Parathyroid adenoma (tissue), 2 donors: ENCODE measurements at regions not wholly inside any gene's neighbourhood (a gene's known extent, or its start where the extent isn't known, plus 50 kb on each side); places are given as distances from the start of the nearest gene placed in this dataset.

Experiments
- H2AFZ ChIP-seq: fragments of 300-600 bp; sonication (generic); one replicate; pipeline ENCODE4 v1.7.0; 2017; ENCODE audit warnings: antibody characterized with exemption, mild to moderate bottlenecking
- H3K27ac ChIP-seq: fragments of 300-600 bp; sonication (generic); one replicate; pipeline ENCODE4 v1.7.0; 2017
- H3K27me3 ChIP-seq: fragments of 300-600 bp; sonication (generic); one replicate; pipeline ENCODE4 v1.7.0; 2017; ENCODE audit warnings: low read length; ENCODE audit not compliant: control insufficient read depth, insufficient read depth
- H3K36me3 ChIP-seq: fragments of 300-600 bp; sonication (generic); one replicate; pipeline ENCODE4 v1.7.0; 2017; ENCODE audit warnings: low read length; ENCODE audit not compliant: control insufficient read depth, insufficient read depth
- H3K4me1 ChIP-seq: fragments of 300-600 bp; sonication (generic); one replicate; pipeline ENCODE4 v1.7.0; 2017; ENCODE audit warnings: control low read depth
- H3K4me2 ChIP-seq: fragments of 300-600 bp; sonication (generic); one replicate; pipeline ENCODE4 v1.7.0; 2017; ENCODE audit warnings: low read length
- H3K4me3 ChIP-seq: fragments of 300-600 bp; sonication (generic); one replicate; pipeline ENCODE4 v1.7.0; 2017; ENCODE audit warnings: low read depth, low read length
- H3K79me2 ChIP-seq: fragments of 300-600 bp; sonication (generic); one replicate; pipeline ENCODE4 v1.7.0; 2017; ENCODE audit warnings: control low read depth
- H3K9ac ChIP-seq: fragments of 300-600 bp; sonication (generic); one replicate; pipeline ENCODE4 v1.7.0; 2017; ENCODE audit warnings: mild to moderate bottlenecking
- H3K9me3 ChIP-seq: fragments of 300-600 bp; sonication (generic); one replicate; pipeline ENCODE4 v1.7.0; 2017; ENCODE audit warnings: low read length; ENCODE audit not compliant: control insufficient read depth
- CTCF ChIP-seq: fragments of 300-600 bp; sonication (generic); IDR thresholded peaks from one replicate; pipeline ENCODE4 v1.7.0; 2017; ENCODE audit warnings: antibody characterized with exemption, mild to moderate bottlenecking
- donor health status: primary hyperparathyroidism.

- Histone ChIP-seq H3K9ac (no peak overlapping the region), H3K27me3 (no peaks in the 10 kb centered on the region), H3K4me1 (no peaks in the 10 kb centered on the region), H2AFZ (no peak overlapping the region), H3K4me3 (no peak overlapping the region), H3K79me2 (no peaks in the 10 kb centered on the region), H3K9me3 (no peaks in the 10 kb centered on the region), H3K4me2 (no peak overlapping the region), H3K36me3 (no peaks in the 10 kb centered on the region), H3K27ac (no peak overlapping the region)
- TF ChIP-seq CTCF = no peak
Measured at GRCh38 chr6:95318137-95318536, 259.2 kb upstream of the MANEA start.

DNA sequence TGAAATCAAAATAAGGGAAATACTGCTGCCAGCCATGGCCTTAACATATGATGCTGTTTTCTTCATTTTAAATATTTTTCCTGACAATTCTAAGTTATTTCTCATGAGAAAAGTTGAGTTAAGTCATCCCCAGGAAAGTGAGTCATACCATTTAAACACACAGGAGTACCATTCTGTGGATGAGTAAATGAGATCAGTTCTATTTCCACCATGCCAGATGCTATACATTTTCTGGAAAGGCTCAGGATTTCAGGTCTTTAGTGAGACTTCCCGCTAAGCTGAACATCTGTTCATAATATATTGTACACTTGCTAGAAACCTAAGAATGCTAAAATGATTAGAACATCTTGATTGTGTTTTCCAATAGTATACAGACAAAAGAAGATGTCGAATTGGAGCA, 256.2 kb upstream of the MANEA start:
- no peaks in the 10 kb centered on the region for H3K79me2 ChIP-seq
- TF ChIP-seq CTCF = no peak
- no peaks in the 10 kb centered on the region for H3K9me3 ChIP-seq
- H3K9ac ChIP-seq = no peak overlapping the region
- H3K4me1 ChIP-seq = no peaks in the 10 kb centered on the region
- H3K4me2 ChIP-seq = no peak overlapping the region
- no peak overlapping the region for H3K27ac ChIP-seq
- H3K36me3 ChIP-seq = no peaks in the 10 kb centered on the region
- no peak overlapping the region for H3K4me3 ChIP-seq
- no peaks in the 10 kb centered on the region for H3K27me3 ChIP-seq
- no peak overlapping the region for H2AFZ ChIP-seq

DNA sequence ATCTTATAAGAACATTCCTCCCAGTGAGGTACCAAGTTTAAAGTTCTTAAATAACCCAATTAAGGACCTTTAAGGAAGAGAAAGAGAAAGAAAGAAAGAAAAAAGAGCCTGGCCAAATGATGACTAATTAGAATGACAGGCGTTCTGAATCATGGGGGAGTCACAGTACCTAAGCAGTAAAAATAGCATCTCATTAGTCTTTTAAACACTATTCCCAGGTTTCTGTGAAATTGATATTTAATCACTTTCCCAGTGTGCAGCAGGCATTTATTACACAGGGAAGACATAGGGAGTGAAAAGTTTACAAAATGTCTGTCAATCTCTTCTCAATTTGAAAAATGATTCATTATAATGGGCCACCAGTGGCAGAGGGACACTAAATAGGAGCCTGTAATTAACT, 251.4 kb upstream of the MANEA start:
- no peak overlapping the region for H3K9ac ChIP-seq
- H3K9me3 ChIP-seq = no peaks in the 10 kb centered on the region
- no peaks in the 10 kb centered on the region for H3K36me3 ChIP-seq
- H3K79me2 ChIP-seq = no peaks in the 10 kb centered on the region
- H3K4me2 ChIP-seq = no peak overlapping the region
- no peak overlapping the region for H3K27ac ChIP-seq
- no peak overlapping the region for H3K4me3 ChIP-seq
- TF ChIP-seq CTCF = no peak
- no peaks in the 10 kb centered on the region for H3K4me1 ChIP-seq
- no peaks in the 10 kb centered on the region for H3K27me3 ChIP-seq
- H2AFZ ChIP-seq = no peak overlapping the region

GRCh38 chr6:95328231-95328630, 249.1 kb upstream of the MANEA start:
- no peaks in the 10 kb centered on the region for H3K79me2 ChIP-seq
- no peak for TF ChIP-seq CTCF
- no peak overlapping the region for H3K4me3 ChIP-seq
- H3K9ac ChIP-seq = no peak overlapping the region
- no peaks in the 10 kb centered on the region for H3K36me3 ChIP-seq
- H3K27me3 ChIP-seq = no peaks in the 10 kb centered on the region
- H3K4me1 ChIP-seq = no peaks in the 10 kb centered on the region
- no peaks in the 10 kb centered on the region for H3K9me3 ChIP-seq
- no peak overlapping the region for H3K4me2 ChIP-seq
- H2AFZ ChIP-seq = no peak overlapping the region
- no peak overlapping the region for H3K27ac ChIP-seq

- Histone ChIP-seq H3K9ac (no peak overlapping the region), H2AFZ (no peak overlapping the region), H3K27me3 (no peaks in the 10 kb centered on the region), H3K4me2 (no peak overlapping the region), H3K27ac (no peak overlapping the region), H3K36me3 (no peaks in the 10 kb centered on the region), H3K4me1 (no peaks in the 10 kb centered on the region), H3K9me3 (no peaks in the 10 kb centered on the region), H3K79me2 (no peaks in the 10 kb centered on the region), H3K4me3 (no peak overlapping the region)
- TF ChIP-seq CTCF = no peak
Measured at GRCh38 chr6:95352064-95352795, 225.1 kb upstream of the MANEA start.
